Esophagus (tissue), 2 donors: ENCODE measurements at regions not wholly inside any gene's neighbourhood (a gene's known extent, or its start where the extent isn't known, plus 50 kb on each side); places are given as distances from the start of the nearest gene placed in this dataset.
"Not testable (repeated sequence)": the region's sequence is repeated elsewhere in the genome, so short reads cannot be mapped to it uniquely, and the experiment has no call there.

ENCODE experiments used
- H3K27ac ChIP-seq, 2 donors: one replicate each; pipeline ENCODE4 v1.5.1; 2013; ENCODE audit warnings: low read depth in 2 of 2, mild to moderate bottlenecking in 2 of 2, inconsistent platforms in 1 of 2, low read length in 1 of 2, moderate library complexity in 1 of 2
- H3K27me3 ChIP-seq, 2 donors: one replicate each; pipeline ENCODE4 v1.6.1; 2013; ENCODE audit warnings: low read length in 2 of 2, control low read depth in 1 of 2, mild to moderate bottlenecking in 1 of 2; ENCODE audit not compliant: insufficient read depth in 2 of 2, control insufficient read depth in 1 of 2
- H3K36me3 ChIP-seq, 2 donors: one replicate each; pipeline ENCODE4 v1.6.1; 2013; ENCODE audit warnings: low read length in 1 of 2; ENCODE audit not compliant: control insufficient read depth in 2 of 2, insufficient read depth in 2 of 2
- H3K4me1 ChIP-seq, 2 donors: one replicate each; pipeline ENCODE4 v1.6.1; 2013; ENCODE audit warnings: low read length in 1 of 2; ENCODE audit not compliant: control insufficient read depth in 2 of 2, insufficient read depth in 2 of 2
- H3K4me3 ChIP-seq, 2 donors: one replicate each; pipeline ENCODE4 v1.5.1; 2013; ENCODE audit warnings: low read length in 2 of 2, mild to moderate bottlenecking in 2 of 2, low read depth in 1 of 2, moderate library complexity in 1 of 2
- H3K9me3 ChIP-seq, 2 donors: one replicate each; pipeline ENCODE4 v1.6.1; 2013; ENCODE audit warnings: mild to moderate bottlenecking in 2 of 2, low read depth in 1 of 2, low read length in 1 of 2, moderate library complexity in 1 of 2; ENCODE audit not compliant: control insufficient read depth in 2 of 2, insufficient read depth in 1 of 2
- WGBS, 2 donors: extraction: QIAGEN DNeasy Blood & Tissue Kit; methylation state at CpG; one replicate each; pipeline ENCODE4 v1.1.7; 2013; 5-methylcytosine and 5-hydroxymethylcytosine counted together
- donor health status: healthy with polysubstance abuse.
- donor health status: Bipolar disorder and iron deficiency.

DNA sequence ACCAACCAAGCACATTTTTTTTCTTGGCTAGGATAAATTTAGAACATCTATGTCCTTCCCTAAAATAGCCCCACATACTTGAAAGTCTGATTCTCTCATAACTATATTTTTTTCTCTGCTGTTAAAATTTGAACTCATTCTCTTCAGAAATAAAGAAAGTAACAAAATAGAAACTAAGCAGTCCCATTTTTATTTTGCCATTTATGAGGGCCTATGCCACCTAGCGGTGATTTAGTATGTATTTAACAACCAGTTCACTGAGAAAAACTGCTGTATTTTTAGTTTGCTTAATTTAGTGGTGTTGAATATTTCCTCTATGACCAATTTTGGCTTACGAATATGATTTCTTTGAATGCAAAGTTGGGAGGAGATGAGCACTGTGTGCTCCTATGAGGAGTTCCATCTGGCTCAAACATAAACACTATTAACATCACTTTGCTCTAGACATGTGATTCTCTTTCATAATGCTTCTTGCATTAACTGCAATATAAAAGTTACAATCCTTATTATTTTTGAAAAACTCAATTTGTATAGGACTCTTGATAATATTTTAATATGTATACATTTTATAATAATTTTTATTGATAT lies 116.6 kb downstream of the SYT15B start:
- not testable (repeated sequence) for H3K9me3 ChIP-seq, H3K4me1 ChIP-seq, H3K27ac ChIP-seq, H3K36me3 ChIP-seq, H3K27me3 ChIP-seq, H3K4me3 ChIP-seq
- 6% methylated on average over 1 of the region's 2 CpGs for WGBS, 2 donors

DNA sequence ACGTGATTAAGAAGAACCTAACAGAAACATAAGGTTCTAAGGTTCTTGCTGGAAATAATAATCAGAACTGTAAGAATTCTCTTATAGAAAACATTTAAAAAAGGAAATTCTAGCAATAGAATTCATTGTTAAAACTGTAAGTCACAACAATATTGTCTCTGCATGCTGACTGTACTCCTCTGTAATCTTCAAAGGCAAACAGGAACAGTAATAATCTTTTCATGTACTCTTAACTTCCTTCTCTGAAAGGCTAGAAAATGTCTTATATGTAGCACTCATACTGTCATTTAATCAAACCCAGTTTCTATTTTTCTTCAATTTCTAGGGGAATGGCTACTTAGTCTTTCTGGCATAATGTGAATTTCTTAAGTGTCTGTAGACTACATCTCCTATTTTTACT lies 103.5 kb upstream of the AGAP9 start:
- not testable (repeated sequence) for H3K9me3 ChIP-seq, H3K4me1 ChIP-seq, H3K4me3 ChIP-seq, H3K27ac ChIP-seq, H3K27me3 ChIP-seq, H3K36me3 ChIP-seq
- 80% methylated on average over 1 of the region's 1 CpG; no CpG with 5 or more reads in 1 of the 2 donors for WGBS, 2 donors

DNA sequence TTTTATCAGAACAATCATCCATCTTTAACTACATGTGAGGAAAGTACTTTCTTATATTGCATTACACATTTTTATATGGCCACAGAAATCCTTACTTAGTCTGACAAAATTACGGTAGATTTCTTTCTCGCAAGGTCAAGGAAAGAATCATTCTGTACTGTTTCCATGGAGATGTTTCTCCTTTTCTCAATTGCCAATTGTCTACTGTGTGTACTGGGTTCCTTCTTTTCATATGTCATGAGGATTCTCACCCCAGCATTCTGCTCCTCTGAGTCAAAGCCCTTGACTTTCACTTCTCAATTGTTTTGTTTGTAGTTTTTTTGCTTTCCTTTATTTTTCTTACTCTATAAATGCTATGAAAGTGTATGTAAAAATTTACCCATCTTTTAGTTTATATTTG lies 99.3 kb upstream of the AGAP9 start:
- not testable (repeated sequence) for H3K9me3 ChIP-seq, H3K27ac ChIP-seq, H3K36me3 ChIP-seq, H3K27me3 ChIP-seq, H3K4me3 ChIP-seq, H3K4me1 ChIP-seq
- WGBS, 2 donors: 73 to 83% methylated on average over 2 of the region's 2 CpGs

DNA sequence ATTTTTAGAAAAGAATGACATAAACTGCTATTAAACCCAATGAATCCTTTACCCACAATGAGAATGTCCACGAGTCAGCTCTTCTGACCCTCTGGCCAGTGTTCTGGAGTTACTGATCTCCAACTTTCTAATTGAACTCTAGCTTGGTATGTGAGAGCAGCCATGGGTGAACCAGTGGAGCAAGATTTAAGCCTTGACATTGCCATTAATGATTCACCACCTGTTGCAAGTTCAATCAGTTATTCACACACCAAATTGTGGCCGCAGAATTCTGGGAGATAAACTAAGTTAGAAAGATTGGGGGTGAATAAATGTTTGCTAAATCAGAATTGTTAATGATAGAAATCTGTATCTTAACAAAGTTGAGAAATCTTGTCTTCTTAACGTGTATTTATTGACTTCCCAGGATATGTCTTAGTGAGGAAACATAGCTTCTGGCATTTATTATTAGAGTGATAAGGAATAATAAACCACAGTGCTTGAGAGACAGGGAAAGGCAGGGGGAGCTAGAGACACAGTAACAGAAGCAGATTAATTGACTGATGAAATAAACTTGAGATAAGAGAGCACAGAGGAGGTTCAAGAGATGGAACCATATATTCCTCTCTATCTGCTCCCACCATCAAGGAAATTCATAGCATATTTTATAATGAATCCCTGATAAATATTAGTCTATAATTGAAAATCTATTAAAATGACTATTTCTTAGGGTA lies 96.0 kb upstream of the AGAP9 start:
- 74 to 85% methylated on average over 2 of the region's 3 CpGs for WGBS, 2 donors

DNA sequence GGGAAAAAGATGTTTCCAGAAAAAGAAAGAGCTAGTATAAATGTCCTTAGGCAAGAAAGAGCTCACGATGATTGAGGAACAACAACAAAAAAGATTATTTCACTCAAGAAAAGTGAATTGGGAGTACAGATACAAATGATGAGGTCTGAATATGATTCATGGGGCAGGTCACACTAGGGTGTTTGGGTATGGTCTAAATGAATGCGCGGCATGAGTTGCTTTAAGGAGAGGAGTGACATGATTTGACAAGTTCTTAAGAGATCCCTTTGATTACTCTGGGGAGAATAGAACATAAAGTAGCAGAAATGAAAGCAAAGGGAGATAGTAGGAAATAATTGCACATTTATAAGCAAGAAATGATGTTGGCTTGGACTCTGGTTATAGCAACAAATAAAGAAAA lies 85.9 kb upstream of the AGAP9 start:
- H3K36me3 ChIP-seq, H3K4me3 ChIP-seq, H3K4me1 ChIP-seq, H3K9me3 ChIP-seq, H3K27ac ChIP-seq, H3K27me3 ChIP-seq: not testable (repeated sequence)
- no CpG with 5 or more reads among the region's 3 CpGs for WGBS, 2 donors

More for the DNA sequence above, 96.0 kb upstream of the AGAP9 start:
- H3K4me1 ChIP-seq, H3K27ac ChIP-seq, H3K9me3 ChIP-seq, H3K36me3 ChIP-seq, H3K4me3 ChIP-seq, H3K27me3 ChIP-seq: not testable (repeated sequence)

DNA sequence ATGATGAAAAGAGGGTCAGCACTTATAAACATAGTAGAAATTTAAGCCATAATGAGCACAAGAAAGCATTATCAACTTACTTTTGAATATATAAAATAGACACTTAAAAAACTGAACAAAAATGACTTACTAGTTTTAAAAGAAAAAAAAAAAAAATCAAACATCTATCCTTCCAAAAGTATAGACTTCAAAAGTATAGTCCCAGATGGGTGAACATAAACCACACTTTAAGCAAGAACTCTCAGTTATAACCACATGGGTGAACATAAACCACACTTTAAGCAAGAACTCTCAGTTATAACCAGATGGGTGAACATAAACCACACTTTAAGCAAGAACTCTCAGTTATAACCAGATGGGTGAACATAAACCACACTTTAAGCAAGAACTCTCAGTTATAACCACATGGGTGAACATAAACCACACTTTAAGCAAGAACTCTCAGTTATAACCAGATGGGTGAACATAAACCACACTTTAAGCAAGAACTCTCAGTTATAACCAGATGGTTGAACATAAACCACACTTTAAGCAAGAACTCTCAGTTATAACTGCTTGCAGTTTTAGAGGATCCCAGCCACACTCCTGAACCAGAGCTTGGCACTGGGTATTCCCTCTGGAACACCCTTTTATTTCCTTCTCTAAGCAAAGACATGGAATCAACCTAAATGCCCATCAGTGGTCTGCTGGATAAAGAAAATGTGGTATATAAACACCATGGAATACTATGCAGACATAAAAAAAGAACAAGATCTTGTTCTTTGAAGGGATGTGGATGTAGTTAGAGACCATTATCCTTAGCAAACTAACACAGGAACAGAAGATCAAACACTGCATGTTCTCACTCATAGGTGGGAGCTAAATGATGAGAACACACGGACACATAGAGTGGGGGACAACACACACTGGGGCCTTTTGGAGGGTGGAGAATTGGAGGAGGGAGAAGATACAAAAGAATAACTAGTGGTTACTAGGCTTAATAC lies 82.6 kb upstream of the AGAP9 start:
- H3K9me3 ChIP-seq, H3K4me1 ChIP-seq, H3K27ac ChIP-seq, H3K4me3 ChIP-seq, H3K27me3 ChIP-seq, H3K36me3 ChIP-seq: not testable (repeated sequence)
- WGBS, 2 donors: no CpG with 5 or more reads among the region's 1 CpG

DNA sequence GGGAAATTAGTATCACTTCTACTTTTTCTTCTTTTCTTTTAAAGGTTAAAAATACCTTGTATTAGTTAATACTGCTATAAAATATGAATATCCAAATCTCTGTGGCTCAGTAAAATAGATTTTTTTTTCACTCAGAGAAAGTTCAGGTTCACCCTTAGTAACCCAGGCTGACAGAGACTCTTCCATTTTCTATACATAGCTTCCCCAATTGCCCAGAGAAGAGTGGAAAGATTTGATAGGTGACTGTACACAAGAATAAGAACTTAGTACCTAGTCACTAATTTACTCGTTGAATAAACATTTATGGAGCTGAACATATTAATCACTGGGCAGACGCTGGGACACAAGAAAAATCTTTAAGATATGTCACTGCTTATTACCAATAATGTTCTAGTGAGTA lies 77.2 kb upstream of the AGAP9 start:
- not testable (repeated sequence) for H3K27me3 ChIP-seq, H3K36me3 ChIP-seq, H3K4me1 ChIP-seq, H3K9me3 ChIP-seq, H3K4me3 ChIP-seq, H3K27ac ChIP-seq
- WGBS, 2 donors: 48 to 62% methylated on average over 2 of the region's 2 CpGs

DNA sequence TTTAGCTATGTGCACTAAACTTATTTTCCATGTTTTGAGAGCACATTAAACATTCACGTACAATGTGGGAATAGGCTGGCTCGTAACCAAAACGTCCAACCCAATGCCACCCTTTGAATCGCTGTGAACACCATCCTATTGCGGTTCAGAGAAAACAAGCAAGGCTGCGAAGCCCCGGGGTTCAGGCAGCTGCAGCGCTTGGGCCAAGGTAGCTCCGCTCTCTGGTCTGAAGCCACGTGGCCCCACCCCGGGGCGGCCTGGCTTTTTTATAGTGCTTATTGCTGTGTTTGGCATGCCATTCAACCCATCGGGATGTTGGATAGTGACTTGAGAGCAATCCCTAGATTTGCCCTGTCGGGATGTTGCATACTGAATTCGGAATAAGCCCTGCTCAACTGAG lies 76.7 kb upstream of the AGAP9 start:
- H3K27me3 ChIP-seq, H3K36me3 ChIP-seq, H3K4me1 ChIP-seq, H3K9me3 ChIP-seq, H3K27ac ChIP-seq, H3K4me3 ChIP-seq: not testable (repeated sequence)
- 61 to 79% methylated on average over 11 to 15 of the region's 15 CpGs for WGBS, 2 donors

DNA sequence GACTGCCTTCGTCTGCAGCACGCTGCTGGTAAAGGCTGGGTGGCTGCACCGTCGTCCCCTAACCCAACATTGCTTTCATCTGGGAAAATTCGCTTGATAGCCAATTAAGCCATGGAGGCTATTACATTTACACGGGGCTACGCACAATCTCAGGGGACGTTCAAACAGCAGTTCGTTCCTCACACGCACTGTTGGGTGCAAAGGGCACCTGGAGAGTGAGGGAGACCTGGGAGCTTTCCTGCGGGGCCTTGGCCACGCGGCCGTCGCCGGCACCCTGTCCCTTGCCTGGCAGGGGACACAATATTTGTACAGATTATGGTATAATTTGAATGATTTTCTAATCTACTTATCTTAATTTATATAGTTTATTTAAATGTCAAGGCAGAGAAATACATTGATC lies 76.2 kb upstream of the AGAP9 start:
- H3K4me1 ChIP-seq, H3K9me3 ChIP-seq, H3K27me3 ChIP-seq, H3K4me3 ChIP-seq, H3K36me3 ChIP-seq, H3K27ac ChIP-seq: not testable (repeated sequence)
- 76 to 77% methylated on average over 16 of the region's 16 CpGs for WGBS, 2 donors
